Activated naive CD8-positive, alpha-beta T cell treated with anti-CD3 and anti-CD28 coated beads, Interleukin-2, amount 50 U/mL, for 24 hours (primary cell): ENCODE measurements at regions not wholly inside any gene's neighbourhood (a gene's known extent, or its start where the extent isn't known, plus 50 kb on each side); places are given as distances from the start of the nearest gene placed in this dataset.
A peak's percentile ranks its signal among the peaks of the same experiment; 100 is the strongest.

Experiments used
- ATAC-seq: fragments of 150-1000 bp; cut with Tn5 transposase; one replicate; pipeline ENCODE4 v1.10.0; 2021
- DNase-seq: peaks from one replicate; pipeline ENCODE4 v3.0.0; 2021
- H3K27ac Mint-ChIP-seq: one replicate; pipeline ENCODE4 v1.8.0; 2021; ENCODE audit warnings: mild to moderate bottlenecking, mixed read lengths
- H3K27me3 Mint-ChIP-seq: one replicate; pipeline ENCODE4 v1.8.0; 2021; ENCODE audit warnings: mixed read lengths
- H3K36me3 Mint-ChIP-seq: one replicate; pipeline ENCODE4 v1.8.0; 2021; ENCODE audit warnings: low read depth, mixed read lengths
- H3K4me1 Mint-ChIP-seq: one replicate; pipeline ENCODE4 v1.8.0; 2021; ENCODE audit warnings: mixed read lengths
- H3K4me3 Mint-ChIP-seq: one replicate; pipeline ENCODE4 v1.8.0; 2021; ENCODE audit warnings: mild to moderate bottlenecking, moderate library complexity, mixed read lengths
- H3K9me3 Mint-ChIP-seq: one replicate; pipeline ENCODE4 v1.8.0; 2021; ENCODE audit warnings: mixed read lengths

- H3K27me3 Mint-ChIP-seq = no peaks in the 10 kb centered on the region
- no peaks in the 10 kb centered on the region for H3K36me3 Mint-ChIP-seq
- ATAC-seq = no peak
- no peaks in the 10 kb centered on the region for H3K9me3 Mint-ChIP-seq
- peaks cover 6% of the 10 kb centered on the region for H3K4me1 Mint-ChIP-seq
- H3K4me3 Mint-ChIP-seq = no peak overlapping the region
- no peak for DNase-seq
- H3K27ac Mint-ChIP-seq = no peak overlapping the region
These were observed 78.3 kb upstream of the AOAH start for GRCh38 chr7:36802459-36803135.

GRCh38 chr7:36796850-36797536 is 72.7 kb upstream of the AOAH start:
- no peaks in the 10 kb centered on the region for H3K9me3 Mint-ChIP-seq
- no peak for ATAC-seq
- H3K36me3 Mint-ChIP-seq = no peaks in the 10 kb centered on the region
- H3K27me3 Mint-ChIP-seq = no peaks in the 10 kb centered on the region
- no peak for DNase-seq
- H3K4me1 Mint-ChIP-seq = peaks cover 17% of the 10 kb centered on the region
- no peak overlapping the region for H3K27ac Mint-ChIP-seq
- H3K4me3 Mint-ChIP-seq = no peak overlapping the region

GRCh38 chr7:36795451-36796021 is 71.2 kb upstream of the AOAH start:
- no peaks in the 10 kb centered on the region for H3K27me3 Mint-ChIP-seq
- H3K27ac Mint-ChIP-seq = no peak overlapping the region
- peaks cover 22% of the 10 kb centered on the region for H3K4me1 Mint-ChIP-seq
- H3K4me3 Mint-ChIP-seq = no peak overlapping the region
- H3K9me3 Mint-ChIP-seq = no peaks in the 10 kb centered on the region
- DNase-seq (no peak), ATAC-seq (no peak)
- H3K36me3 Mint-ChIP-seq = no peaks in the 10 kb centered on the region

- ATAC-seq (no peak), DNase-seq (no peak)
- Mint-ChIP-seq H3K36me3 (no peaks in the 10 kb centered on the region), H3K4me3 (no peak overlapping the region), H3K4me1 (peaks cover 31% of the 10 kb centered on the region), H3K9me3 (no peaks in the 10 kb centered on the region), H3K27ac (no peak overlapping the region), H3K27me3 (no peaks in the 10 kb centered on the region)
These were observed 70.4 kb upstream of the AOAH start for GRCh38 chr7:36794689-36795088.

- no peak overlapping the region for H3K27ac Mint-ChIP-seq
- H3K9me3 Mint-ChIP-seq = no peaks in the 10 kb centered on the region
- H3K4me1 Mint-ChIP-seq = peaks cover 52% of the 10 kb centered on the region
These were observed 68.1 kb upstream of the AOAH start for GRCh38 chr7:36792421-36792820.

GRCh38 chr7:36790311-36790787 is 66.1 kb upstream of the AOAH start:
- H3K27me3 Mint-ChIP-seq = no peaks in the 10 kb centered on the region
- no peak for ATAC-seq

More at GRCh38 chr7:36792421-36792820, 68.1 kb upstream of the AOAH start:
- no peaks in the 10 kb centered on the region for H3K27me3 Mint-ChIP-seq
- DNase-seq = no peak
- H3K36me3 Mint-ChIP-seq = no peaks in the 10 kb centered on the region
- ATAC-seq = no peak
- H3K4me3 Mint-ChIP-seq = no peak overlapping the region

GRCh38 chr7:36788825-36789470 is 64.7 kb upstream of the AOAH start:
- H3K4me1 Mint-ChIP-seq = peaks cover 67% of the 10 kb centered on the region
- H3K36me3 Mint-ChIP-seq = no peaks in the 10 kb centered on the region
- DNase-seq (no peak), ATAC-seq (no peak)
- no peaks in the 10 kb centered on the region for H3K27me3 Mint-ChIP-seq
- no peaks in the 10 kb centered on the region for H3K9me3 Mint-ChIP-seq
- H3K4me3 Mint-ChIP-seq = no peak overlapping the region
- H3K27ac Mint-ChIP-seq = peak overlapping the region; percentile 50

More at GRCh38 chr7:36790311-36790787, 66.1 kb upstream of the AOAH start:
- H3K4me3 Mint-ChIP-seq = no peak overlapping the region
- H3K36me3 Mint-ChIP-seq = no peaks in the 10 kb centered on the region
- H3K27ac Mint-ChIP-seq = no peak overlapping the region
- H3K4me1 Mint-ChIP-seq = peaks cover 63% of the 10 kb centered on the region
- no peaks in the 10 kb centered on the region for H3K9me3 Mint-ChIP-seq
- no peak for DNase-seq

GRCh38 chr7:36787933-36788378 is 63.7 kb upstream of the AOAH start:
- Mint-ChIP-seq H3K27ac (peak overlapping the region; percentile 61), H3K9me3 (no peaks in the 10 kb centered on the region), H3K4me1 (peaks cover 67% of the 10 kb centered on the region), H3K27me3 (no peaks in the 10 kb centered on the region), H3K36me3 (no peaks in the 10 kb centered on the region), H3K4me3 (no peak overlapping the region)
- ATAC-seq (peak; percentile 30), DNase-seq (no peak)

GRCh38 chr7:36784991-36785940 is 61.0 kb upstream of the AOAH start:
- Mint-ChIP-seq H3K27ac (peak overlapping the region; percentile 78), H3K4me1 (peaks cover 72% of the 10 kb centered on the region), H3K36me3 (no peaks in the 10 kb centered on the region), H3K27me3 (no peaks in the 10 kb centered on the region), H3K9me3 (no peaks in the 10 kb centered on the region), H3K4me3 (peak overlapping the region; percentile 28)
- peak; percentile 97 for ATAC-seq
- peak; percentile 57 for DNase-seq

GRCh38 chr7:36781011-36781738 is 56.9 kb upstream of the AOAH start:
- no peaks in the 10 kb centered on the region for H3K27me3 Mint-ChIP-seq
- H3K4me3 Mint-ChIP-seq = no peak overlapping the region
- peaks cover 73% of the 10 kb centered on the region for H3K4me1 Mint-ChIP-seq
- DNase-seq = no peak
- H3K9me3 Mint-ChIP-seq = no peaks in the 10 kb centered on the region
- peak overlapping the region; percentile 11 for H3K27ac Mint-ChIP-seq
- no peaks in the 10 kb centered on the region for H3K36me3 Mint-ChIP-seq
- ATAC-seq = peak; percentile 11

- H3K4me3 Mint-ChIP-seq = no peak overlapping the region
- H3K9me3 Mint-ChIP-seq = no peaks in the 10 kb centered on the region
- no peaks in the 10 kb centered on the region for H3K36me3 Mint-ChIP-seq
- ATAC-seq = no peak
- no peaks in the 10 kb centered on the region for H3K27me3 Mint-ChIP-seq
- H3K27ac Mint-ChIP-seq = no peak overlapping the region
- DNase-seq = no peak
- H3K4me1 Mint-ChIP-seq = peaks cover 72% of the 10 kb centered on the region
These were observed 53.6 kb upstream of the AOAH start for GRCh38 chr7:36777855-36778254.

GRCh38 chr7:36777062-36777461 is 52.8 kb upstream of the AOAH start:
- Mint-ChIP-seq H3K9me3 (no peaks in the 10 kb centered on the region), H3K36me3 (no peaks in the 10 kb centered on the region), H3K4me1 (peaks cover 68% of the 10 kb centered on the region), H3K27me3 (no peaks in the 10 kb centered on the region), H3K27ac (peak overlapping the region; percentile 61), H3K4me3 (peak overlapping the region; percentile 57)
- peak; percentile 45 for ATAC-seq
- no peak for DNase-seq

GRCh38 chr7:36775676-36776075 is 51.4 kb upstream of the AOAH start:
- no peaks in the 10 kb centered on the region for H3K36me3 Mint-ChIP-seq
- ATAC-seq = peak; percentile 37
- H3K27ac Mint-ChIP-seq = no peak overlapping the region
- no peaks in the 10 kb centered on the region for H3K9me3 Mint-ChIP-seq
- H3K4me1 Mint-ChIP-seq = peaks cover 57% of the 10 kb centered on the region
- no peak for DNase-seq
- H3K4me3 Mint-ChIP-seq = no peak overlapping the region
- H3K27me3 Mint-ChIP-seq = no peaks in the 10 kb centered on the region
